ENCODE measurements at regions not wholly inside any gene's neighbourhood (a gene's known extent, or its start where the extent isn't known, plus 50 kb on each side); places are given as distances from the start of the nearest gene placed in this dataset.

DNA sequence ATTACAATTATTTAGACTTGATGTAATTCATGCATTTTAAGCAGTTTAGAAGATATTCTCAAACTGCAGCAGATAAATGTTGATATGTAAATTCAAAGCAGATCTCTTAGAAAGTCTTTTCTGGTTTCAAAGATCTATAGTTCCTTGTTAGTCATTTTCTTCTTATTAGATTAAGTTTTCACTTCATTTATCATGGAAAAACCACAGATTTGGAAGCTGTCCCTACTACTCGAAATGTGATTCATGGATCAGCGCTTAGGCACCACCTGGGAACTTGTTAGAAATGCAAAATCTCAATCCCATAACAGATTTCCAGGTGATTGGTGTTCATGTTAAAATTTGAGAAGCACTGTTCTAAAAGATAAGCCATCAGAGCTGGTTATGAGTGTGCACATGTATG is 92.8 kb upstream of the CDH2 start:
- TF ChIP-seq, protein P1, sequence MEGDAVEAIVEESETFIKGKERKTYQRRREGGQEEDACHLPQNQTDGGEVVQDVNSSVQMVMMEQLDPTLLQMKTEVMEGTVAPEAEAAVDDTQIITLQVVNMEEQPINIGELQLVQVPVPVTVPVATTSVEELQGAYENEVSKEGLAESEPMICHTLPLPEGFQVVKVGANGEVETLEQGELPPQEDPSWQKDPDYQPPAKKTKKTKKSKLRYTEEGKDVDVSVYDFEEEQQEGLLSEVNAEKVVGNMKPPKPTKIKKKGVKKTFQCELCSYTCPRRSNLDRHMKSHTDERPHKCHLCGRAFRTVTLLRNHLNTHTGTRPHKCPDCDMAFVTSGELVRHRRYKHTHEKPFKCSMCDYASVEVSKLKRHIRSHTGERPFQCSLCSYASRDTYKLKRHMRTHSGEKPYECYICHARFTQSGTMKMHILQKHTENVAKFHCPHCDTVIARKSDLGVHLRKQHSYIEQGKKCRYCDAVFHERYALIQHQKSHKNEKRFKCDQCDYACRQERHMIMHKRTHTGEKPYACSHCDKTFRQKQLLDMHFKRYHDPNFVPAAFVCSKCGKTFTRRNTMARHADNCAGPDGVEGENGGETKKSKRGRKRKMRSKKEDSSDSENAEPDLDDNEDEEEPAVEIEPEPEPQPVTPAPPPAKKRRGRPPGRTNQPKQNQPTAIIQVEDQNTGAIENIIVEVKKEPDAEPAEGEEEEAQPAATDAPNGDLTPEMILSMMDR (conservative IDR thresholded peaks at IDR 0.05; ENCODE audit: low read depth, low read length): no peak
- TF ChIP-seq EZH2 (IDR thresholded peaks at IDR 0.05; ENCODE audit: borderline replicate concordance, low read depth, low read length, poor library complexity, severe bottlenecking): no peak

Data from A673 (cell line).